GM19438 (cell line): ENCODE measurements at regions not wholly inside any gene's neighbourhood (a gene's known extent, or its start where the extent isn't known, plus 50 kb on each side); places are given as distances from the start of the nearest gene placed in this dataset.
"Not testable (repeated sequence)": the region's sequence is repeated elsewhere in the genome, so short reads cannot be mapped to it uniquely, and the experiment has no call there.

ENCODE experiments used
- ATAC-seq: cut with Tn5 transposase; IDR thresholded peaks from one replicate; pipeline ENCODE4 v1.9.1; 2021; ENCODE audit warnings: low read depth; ENCODE audit not compliant: unreplicated experiment

DNA sequence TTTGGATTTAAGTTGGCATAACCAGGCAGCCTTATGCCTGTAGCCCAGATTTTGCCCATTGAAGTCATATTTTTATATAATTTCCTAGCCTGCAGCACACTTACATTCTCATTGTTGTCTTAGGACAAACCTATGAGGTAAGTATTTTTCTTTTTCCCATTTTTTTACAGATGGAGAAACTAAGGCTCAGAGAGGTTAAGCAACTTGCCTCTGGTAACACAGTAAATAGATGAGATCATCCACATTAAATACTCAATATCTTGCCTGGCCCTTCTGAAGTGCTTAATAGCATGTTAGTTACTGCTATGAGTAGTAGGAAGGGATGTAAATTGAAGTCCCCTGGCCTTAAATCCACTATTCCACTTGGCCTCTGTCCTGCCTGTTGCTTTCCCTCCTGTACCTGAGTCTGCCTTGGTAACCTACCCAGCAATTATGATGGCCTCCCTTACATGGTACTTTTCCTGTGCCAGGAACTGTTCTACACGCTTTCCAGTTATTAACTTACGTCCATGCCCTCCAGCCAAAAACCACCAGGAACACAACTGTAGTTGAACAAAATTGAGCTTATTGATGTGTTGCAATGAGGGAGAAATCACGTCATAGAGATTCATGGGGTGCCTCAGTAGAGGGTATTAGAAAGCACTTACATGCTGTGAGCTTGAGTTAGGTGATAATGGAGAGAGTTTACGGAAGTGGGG lies 111.6 kb upstream of the FGGY start:
- ATAC-seq, result no peak

GRCh38 chr1:59186656-59187055 lies 110.2 kb upstream of the FGGY start:
- no peak for ATAC-seq

DNA sequence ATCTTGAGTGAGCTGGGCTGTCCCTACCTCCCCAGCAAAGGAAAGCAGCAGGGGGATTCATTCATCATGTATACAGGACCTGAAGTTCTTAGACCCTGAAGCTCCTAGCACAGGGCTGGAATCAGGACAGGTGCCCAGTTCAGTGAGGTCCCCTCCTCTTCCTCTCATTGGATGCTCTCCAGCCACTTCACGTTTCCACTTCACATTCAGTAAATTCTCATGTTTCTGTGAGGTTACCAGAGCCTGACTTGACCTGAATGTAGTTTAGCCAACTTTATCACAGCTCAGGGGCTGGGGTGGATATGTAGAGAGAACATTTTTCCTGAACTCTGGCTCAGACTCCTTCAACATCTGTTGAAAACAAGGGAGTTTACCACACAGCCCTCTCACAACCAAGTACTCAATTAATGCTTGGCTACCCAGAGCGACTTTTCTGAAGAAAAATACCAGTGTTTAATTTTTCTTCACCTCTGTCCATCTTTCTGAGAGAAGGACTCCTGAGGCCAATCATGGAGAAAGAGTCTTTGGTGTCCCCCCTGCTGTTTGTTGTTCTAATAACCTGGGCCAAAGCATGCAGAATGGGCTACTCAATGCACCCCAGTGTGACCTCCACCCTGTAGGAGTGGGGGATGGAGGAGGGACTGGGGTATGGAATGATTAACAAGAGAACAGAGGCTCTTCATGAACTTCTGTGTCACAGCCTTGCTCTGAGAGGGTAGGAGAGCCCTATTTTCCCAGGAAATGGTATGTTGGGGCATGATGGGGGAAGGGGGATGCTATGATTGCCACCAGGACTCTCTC lies 108.3 kb upstream of the FGGY start:
- ATAC-seq, result no peak

- no peak for ATAC-seq
Measured at GRCh38 chr1:59193443-59194093, 103.3 kb upstream of the FGGY start.

DNA sequence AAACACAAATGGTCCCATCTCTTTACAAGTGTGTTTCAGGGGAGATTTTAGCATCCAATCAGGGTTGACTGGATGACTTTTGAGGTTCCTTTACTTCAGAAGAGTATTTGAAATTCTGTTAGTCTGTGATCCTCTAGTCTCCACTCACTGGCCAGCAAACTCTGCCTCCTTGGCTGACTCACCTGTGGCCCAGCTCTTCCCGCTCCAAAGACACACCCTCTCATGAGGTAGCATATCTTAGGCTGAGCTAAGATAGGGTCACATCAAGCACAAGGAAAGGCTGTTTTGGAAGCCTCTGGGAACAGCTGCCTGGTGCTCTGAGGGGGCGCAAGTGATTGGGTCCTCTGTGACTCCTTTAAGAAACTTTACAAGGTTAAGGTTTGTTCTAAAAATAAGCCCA lies 102.3 kb upstream of the FGGY start:
- ATAC-seq, result no peak

DNA sequence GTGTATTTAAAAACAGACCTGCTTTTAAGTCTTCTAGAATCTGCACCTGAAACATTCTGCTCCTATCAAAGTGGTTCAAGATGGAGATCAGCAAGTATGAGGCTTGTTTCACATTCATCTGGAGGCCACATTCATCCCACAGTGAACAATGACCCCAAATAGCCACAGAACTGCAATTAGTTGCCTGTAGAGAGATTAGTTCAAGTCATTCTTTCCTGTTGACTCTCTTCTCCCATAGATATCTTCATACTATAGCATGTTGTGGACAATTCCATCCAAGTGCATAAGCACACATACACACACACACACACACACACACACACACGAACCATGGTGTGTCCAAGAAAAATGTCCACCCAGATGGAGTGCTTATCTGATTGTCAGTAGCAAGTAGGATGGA lies 101.7 kb upstream of the FGGY start:
- ATAC-seq, result no peak

- ATAC-seq, result no peak
Measured at GRCh38 chr1:59198564-59198963, 98.3 kb upstream of the FGGY start.

DNA sequence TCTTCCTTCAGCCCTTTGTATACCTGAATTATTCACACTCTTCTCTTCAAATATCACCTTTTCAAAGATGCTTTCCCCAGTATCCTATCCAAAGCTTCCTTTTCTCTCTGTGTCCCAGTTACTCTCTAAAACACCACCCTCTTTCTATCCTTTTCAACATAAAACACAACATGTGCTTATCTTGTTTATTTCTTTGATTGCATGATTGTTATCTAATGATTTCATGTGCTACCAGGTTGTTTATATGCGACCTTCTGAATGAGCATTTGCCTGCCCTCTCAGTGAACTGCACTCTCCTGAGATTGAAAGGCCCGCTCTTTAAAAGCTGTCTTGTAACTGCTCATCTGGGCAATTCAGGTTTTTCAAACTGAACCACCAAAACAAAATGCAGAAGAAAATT lies 97.7 kb upstream of the FGGY start:
- ATAC-seq, result no peak

- ATAC-seq, result no peak
Measured at GRCh38 chr1:59199719-59200376, 97.0 kb upstream of the FGGY start.

GRCh38 chr1:59201341-59201740 lies 95.6 kb upstream of the FGGY start:
- ATAC-seq, result no peak

DNA sequence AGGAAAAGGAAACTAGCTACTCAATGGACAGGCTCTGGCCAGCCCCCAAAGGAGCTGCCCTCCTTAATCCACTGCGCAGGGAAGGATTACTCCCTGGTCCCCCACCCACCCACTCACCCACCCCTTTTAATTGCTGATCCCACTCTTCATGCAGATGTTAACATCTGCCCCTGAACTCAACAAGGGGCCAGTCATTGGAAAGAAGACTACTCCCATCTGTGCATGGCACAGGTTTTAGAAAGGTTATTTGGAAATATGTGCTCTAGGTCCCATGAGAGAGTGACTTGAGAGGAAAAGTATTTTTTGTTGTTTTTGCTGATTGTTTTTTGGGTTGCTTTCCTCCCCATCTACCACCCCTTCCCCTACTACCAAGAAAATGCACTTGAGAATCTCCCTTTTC lies 94.4 kb upstream of the FGGY start:
- ATAC-seq, result no peak

- ATAC-seq, result no peak
Measured at GRCh38 chr1:59204001-59204400, 92.9 kb upstream of the FGGY start.

DNA sequence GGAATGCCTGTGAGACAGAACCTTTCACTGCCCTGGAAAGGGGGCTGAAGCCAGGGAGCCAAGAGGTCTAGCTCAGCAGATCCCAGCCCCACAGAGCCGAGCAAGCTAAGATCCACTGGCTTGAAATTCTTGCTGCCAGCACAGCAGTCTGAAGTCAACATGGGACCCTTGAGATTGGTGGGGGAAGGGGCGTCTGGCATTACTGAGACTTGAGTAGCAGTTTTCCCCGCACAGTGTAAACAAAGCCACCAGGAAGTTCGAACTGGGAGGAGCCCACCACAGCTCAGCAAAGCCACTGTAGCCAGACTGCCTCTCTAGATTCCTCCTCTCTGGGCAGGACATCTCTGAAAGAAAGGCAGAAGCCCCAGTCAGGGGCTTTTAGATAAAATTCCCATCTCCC lies 90.3 kb upstream of the FGGY start:
- ATAC-seq, result not testable (repeated sequence)

DNA sequence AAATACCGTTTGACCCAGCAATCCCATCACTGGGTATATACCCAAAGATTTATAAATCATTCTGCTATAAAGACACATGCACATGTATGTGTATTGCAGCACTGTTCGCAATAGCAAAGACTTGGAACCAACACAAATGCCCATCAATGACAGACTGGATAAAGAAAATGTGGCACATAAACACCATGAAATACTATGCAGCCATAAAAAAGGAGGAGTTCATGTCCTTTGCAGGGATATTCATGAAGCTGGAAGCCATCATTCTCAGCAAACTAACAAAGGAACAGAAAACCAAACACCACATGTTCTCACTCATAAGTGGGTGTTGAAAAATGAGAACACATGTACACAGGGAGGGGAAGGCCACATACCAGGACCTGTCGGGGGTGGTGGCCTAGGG lies 86.5 kb upstream of the FGGY start:
- ATAC-seq, result not testable (repeated sequence)

DNA sequence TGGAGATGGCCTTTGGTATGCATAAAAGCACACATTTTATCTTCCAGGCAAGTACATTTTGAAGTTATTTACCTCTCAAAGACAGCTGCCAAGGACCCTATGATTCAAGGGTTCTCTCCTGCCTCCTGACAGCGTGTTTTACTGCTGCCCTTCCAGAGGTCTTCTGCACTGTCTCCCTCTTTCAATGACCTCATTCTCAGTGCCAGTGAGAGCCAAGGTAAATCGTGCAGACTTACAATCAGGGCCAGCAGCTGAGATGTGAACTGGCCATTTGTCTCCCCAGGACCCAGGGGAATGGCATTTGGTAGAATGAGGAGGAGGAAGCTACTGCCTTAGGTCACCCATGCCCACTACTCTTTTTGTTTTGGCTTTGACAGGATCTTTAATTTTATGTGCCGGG lies 84.2 kb upstream of the FGGY start:
- no peak for ATAC-seq

GRCh38 chr1:59214248-59215208 lies 82.4 kb upstream of the FGGY start:
- ATAC-seq, result no peak

DNA sequence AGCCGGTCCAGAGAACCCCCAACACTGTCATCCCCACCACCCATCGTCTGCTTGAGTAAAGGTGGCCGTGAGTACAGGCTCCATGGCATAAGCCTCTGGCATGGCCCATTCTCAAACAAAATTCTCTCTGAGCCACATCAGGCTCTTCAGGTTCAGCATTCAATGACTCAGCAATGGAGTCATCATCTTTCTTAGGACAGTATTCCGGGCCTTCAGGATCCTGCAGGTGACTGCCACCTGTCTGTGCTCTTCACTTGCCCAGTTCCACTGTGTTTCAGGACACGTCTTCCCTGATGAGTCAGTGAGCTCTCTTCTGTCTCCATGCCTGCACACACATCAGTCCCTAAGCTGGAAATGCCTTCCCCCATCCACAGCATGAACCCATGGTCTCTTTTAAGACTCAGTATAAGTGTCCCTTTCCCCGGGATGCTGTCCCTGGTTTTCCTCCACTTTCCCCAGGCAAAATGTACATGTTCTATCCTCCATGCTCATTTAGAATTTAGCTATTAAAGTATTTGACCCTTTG lies 81.1 kb upstream of the FGGY start:
- no peak for ATAC-seq

DNA sequence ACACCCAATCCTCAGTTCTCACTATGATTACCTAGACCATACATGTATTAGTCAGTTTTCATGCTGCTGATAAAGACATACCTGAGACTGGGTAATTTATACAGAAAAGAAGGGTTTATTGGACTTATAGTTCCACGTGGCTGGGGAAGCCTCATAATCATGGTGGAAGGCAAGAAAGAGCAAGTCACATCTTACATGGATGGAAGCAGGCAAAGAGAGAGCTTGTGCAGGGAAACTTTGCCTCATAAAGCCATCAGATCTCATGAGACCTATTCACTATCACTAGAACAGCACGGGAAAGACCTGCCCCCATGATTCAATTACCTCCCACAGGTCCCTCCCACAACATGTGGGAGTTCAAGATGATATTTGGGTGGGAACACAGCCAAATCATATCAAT lies 79.5 kb upstream of the FGGY start:
- not testable (repeated sequence) for ATAC-seq

DNA sequence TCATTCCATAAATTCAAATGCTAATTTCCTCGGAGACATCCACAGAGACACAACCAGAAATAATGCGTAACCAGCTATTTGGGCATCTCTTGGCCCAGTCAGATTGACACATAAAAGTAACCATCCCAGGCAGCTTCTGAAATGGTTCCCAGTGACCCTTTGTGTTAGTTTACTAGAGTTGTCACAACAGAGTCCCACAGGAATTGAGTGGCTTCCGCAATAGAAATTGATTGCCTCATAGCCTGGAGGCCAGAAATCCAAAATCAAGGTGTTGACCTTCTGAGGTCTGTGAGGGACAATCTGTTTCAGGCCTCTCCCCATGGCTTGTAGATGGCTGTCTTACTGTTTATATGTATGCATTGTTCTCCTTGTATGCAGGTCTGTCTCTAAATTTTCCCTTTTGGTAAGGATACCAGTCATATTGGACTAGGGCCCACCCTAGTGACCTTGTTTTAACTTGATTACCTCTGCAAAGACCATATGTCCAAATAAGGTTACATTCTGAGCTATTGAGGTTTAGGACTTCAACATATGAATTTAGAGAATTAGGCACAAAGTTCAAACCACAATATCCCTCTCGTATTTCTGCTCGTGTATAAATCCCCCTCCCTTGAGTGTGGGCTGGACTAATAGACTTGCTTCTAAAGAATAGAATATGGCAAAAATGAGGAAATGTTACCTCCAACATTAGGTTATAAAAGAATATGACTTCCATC lies 78.2 kb upstream of the FGGY start:
- no peak for ATAC-seq
